HEK293T (cell line): ENCODE measurements at regions not wholly inside any gene's neighbourhood (a gene's known extent, or its start where the extent isn't known, plus 50 kb on each side); places are given as distances from the start of the nearest gene placed in this dataset.

Source experiments
- CTCF ChIA-PET: fragments of 350-600 bp; formaldehyde crosslinking; extraction: SDS; loops from one replicate; lab custom pipeline; 2021; ENCODE audit warnings: antibody characterized with exemption, inconsistent platforms; lab: Yijun Ruan, JAX
- POLR2A ChIA-PET: fragments of 350-600 bp; formaldehyde crosslinking; extraction: SDS; loops from one replicate; lab custom pipeline; 2020; ENCODE audit warnings: antibody characterized with exemption, inconsistent platforms; lab: Yijun Ruan, JAX
- DNase-seq: peaks from one replicate; pipeline ENCODE4 v3.0.0; 2012; ENCODE audit warnings: mixed read lengths; ENCODE audit errors: extremely low spot score
- ARNT ChIP-seq: fragments of 450-650 bp; IDR thresholded peaks from 2 replicates; pipeline ENCODE4 v1.6.1; 2017; ENCODE audit warnings: mild to moderate bottlenecking
- BHLHE40 ChIP-seq: fragments of 450-650 bp; IDR thresholded peaks from 2 replicates; pipeline ENCODE4 v1.6.1; 2016; ENCODE audit warnings: mild to moderate bottlenecking, moderate library complexity, borderline replicate concordance
- CTBP1 ChIP-seq: fragments of 450-650 bp; IDR thresholded peaks from 2 replicates; pipeline ENCODE4 v1.6.1; 2016; ENCODE audit warnings: borderline replicate concordance
- ELF4 ChIP-seq: fragments of 450-650 bp; IDR thresholded peaks from 2 replicates; pipeline ENCODE4 v1.6.1; 2017; ENCODE audit warnings: antibody characterized with exemption
- FOXA1 ChIP-seq: fragments of 450-650 bp; IDR thresholded peaks from 2 replicates; pipeline ENCODE4 v1.6.1; 2016; ENCODE audit warnings: mild to moderate bottlenecking
- FOXK2 ChIP-seq: fragments of 450-650 bp; IDR thresholded peaks from 2 replicates; pipeline ENCODE4 v1.6.1; 2016; ENCODE audit warnings: mild to moderate bottlenecking
- FOXM1 ChIP-seq: fragments of 450-650 bp; IDR thresholded peaks from 2 replicates; pipeline ENCODE4 v1.6.1; 2017; ENCODE audit warnings: mild to moderate bottlenecking, borderline replicate concordance
- HDGF ChIP-seq: fragments of 450-650 bp; IDR thresholded peaks from 2 replicates; pipeline ENCODE4 v1.6.1; 2017; ENCODE audit warnings: antibody characterized with exemption, borderline replicate concordance
- L3MBTL2 ChIP-seq: fragments of 450-650 bp; conservative IDR thresholded peaks from 2 replicates; pipeline ENCODE4 v1.6.1; 2016; ENCODE audit warnings: mild to moderate bottlenecking
- LEF1 ChIP-seq: fragments of 450-650 bp; IDR thresholded peaks from 2 replicates; pipeline ENCODE4 v1.6.1; 2017; ENCODE audit warnings: mild to moderate bottlenecking, borderline replicate concordance
- NFRKB ChIP-seq: fragments of 450-650 bp; IDR thresholded peaks from 2 replicates; pipeline ENCODE4 v1.6.1; 2016; ENCODE audit warnings: mild to moderate bottlenecking, moderate library complexity
- SP1 ChIP-seq: fragments of 450-650 bp; IDR thresholded peaks from 2 replicates; pipeline ENCODE4 v1.6.1; 2017
- SUZ12 ChIP-seq: fragments of 450-650 bp; IDR thresholded peaks from 2 replicates; pipeline ENCODE4 v1.6.1; 2016; ENCODE audit warnings: mild to moderate bottlenecking
- TARDBP ChIP-seq: fragments of 450-650 bp; IDR thresholded peaks from 2 replicates; pipeline ENCODE4 v1.6.1; 2016
- ZNF384 ChIP-seq: fragments of 450-650 bp; IDR thresholded peaks from 2 replicates; pipeline ENCODE4 v1.6.1; 2016
- TF ChIP-seq, protein P1 (sequence below): fragments of 450-650 bp; IDR thresholded peaks from 2 replicates; pipeline ENCODE4 v1.6.1; 2016

DNA sequence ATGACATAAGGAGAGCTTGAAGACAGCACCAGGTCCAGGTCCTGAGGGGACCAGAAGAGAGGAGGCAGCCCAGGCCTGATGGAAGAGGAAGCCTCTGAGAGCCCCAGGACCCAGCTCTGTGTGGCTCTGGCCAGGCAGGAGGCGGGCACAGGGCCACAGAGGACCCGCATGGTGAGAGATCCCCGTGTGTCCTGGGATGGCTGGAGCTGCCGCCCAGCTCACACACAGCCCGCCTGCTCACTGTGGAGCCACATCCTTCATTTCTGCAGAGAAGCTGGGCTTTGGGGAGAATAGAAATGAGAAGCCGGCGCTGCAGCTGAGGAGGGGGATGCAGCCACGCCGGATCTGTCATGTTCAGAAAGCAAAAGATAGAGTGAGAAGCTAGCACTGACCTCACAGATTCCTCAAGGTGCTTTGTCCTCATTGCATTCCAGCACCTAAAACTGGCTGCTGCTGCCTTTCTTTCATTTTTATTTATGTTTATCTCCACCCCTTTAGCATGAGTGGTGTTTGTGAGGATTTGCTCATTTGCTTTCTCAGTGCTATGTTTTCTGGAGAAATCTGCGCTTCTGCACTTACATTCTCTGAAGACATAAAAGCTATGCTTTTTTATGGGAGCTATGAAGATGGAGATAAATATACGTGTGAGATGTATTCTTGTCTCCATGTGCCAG is 307.6 kb upstream of the MYT1L start:
- ChIA-PET CTCF (no interaction called here), POLR2A (no interaction called here)
- DNase-seq: no peak
- no peak for TF ChIP-seq SUZ12

DNA sequence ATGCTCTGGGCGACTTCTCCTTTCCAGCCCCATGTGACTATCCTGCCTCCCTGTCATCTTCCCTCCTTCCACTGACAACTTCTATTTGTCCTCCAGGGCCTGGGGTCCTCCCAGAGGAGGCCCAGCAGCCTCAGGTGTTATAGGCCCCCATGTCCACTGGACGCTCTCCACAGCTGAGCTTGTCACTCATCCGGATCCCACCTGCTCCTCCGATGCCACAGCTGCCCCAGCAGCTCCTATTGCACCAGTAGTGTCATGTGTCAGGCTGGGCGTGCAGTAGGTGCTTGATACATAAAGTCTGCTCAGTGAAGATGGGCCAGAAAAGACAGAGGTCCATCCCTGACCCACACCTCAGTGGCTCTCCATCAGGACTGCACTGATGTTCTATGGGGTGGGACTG is 305.7 kb upstream of the MYT1L start:
- TF ChIP-seq SP1: no peak
- no peak for TF ChIP-seq SUZ12
- TF ChIP-seq FOXK2: no peak
- TF ChIP-seq FOXA1: no peak
- no peak for DNase-seq
- POLR2A ChIA-PET: no interaction called here
- CTCF ChIA-PET: no interaction called here

DNA sequence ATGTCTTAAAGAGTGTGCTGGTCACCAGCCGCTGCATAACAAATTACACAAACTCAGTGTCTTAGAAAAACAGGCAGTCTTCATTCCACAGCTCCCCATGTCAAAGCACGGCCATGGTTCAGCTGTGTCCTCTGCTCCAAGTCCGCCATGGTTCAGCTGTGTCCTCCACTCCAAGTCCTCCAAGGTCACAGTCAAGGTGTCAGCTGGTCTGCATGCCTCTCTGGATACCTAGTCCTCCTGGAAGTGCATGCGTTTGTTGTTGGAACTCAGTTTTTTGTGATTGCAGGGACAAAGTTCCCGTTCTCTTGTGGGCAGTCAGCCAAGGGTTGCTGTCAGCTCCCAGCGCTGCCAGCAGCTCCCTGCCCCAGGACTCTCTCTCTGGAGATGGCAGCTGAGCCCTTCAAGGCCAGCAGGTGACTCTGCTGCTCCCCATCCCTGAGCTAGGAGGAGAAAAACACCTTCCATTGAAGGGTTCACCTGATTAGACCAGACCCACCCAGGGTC is 304.0 kb upstream of the MYT1L start:
- POLR2A ChIA-PET: no interaction called here
- TF ChIP-seq NFRKB: no peak
- TF ChIP-seq SP1: no peak
- TF ChIP-seq, protein P1, sequence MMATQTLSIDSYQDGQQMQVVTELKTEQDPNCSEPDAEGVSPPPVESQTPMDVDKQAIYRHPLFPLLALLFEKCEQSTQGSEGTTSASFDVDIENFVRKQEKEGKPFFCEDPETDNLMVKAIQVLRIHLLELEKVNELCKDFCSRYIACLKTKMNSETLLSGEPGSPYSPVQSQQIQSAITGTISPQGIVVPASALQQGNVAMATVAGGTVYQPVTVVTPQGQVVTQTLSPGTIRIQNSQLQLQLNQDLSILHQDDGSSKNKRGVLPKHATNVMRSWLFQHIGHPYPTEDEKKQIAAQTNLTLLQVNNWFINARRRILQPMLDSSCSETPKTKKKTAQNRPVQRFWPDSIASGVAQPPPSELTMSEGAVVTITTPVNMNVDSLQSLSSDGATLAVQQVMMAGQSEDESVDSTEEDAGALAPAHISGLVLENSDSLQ: no peak
- TF ChIP-seq SUZ12: no peak
- TF ChIP-seq BHLHE40: no peak
- TF ChIP-seq LEF1: no peak
- no peak for TF ChIP-seq TARDBP
- TF ChIP-seq ZNF384: no peak
- no peak for TF ChIP-seq FOXM1
- no peak for TF ChIP-seq ELF4
- no peak for TF ChIP-seq FOXA1
- no peak for TF ChIP-seq ARNT
- TF ChIP-seq HDGF: no peak
- no peak for TF ChIP-seq FOXK2
- CTCF ChIA-PET: no interaction called here
- no peak for DNase-seq

DNA sequence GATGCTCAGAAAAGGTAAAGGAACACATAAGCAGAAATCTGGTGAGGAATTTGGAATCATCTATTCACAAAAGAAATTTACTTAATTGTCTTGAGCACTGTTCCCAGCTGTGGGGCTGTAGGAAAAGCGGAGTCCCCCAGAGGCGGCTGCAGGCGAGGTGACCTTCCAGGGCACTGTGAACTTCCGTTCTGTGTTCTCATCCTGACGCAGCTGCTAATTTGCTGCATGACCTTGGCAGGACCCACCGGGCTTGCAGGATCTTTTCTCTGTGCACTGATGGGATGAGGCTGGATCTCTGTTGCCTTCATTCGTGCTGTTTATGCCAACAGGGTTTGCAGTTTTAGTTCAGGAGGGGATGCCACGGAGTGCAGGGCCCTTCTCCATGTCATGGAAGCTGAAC is 301.9 kb upstream of the MYT1L start:
- ChIA-PET CTCF (no interaction called here), POLR2A (no interaction called here)

DNA sequence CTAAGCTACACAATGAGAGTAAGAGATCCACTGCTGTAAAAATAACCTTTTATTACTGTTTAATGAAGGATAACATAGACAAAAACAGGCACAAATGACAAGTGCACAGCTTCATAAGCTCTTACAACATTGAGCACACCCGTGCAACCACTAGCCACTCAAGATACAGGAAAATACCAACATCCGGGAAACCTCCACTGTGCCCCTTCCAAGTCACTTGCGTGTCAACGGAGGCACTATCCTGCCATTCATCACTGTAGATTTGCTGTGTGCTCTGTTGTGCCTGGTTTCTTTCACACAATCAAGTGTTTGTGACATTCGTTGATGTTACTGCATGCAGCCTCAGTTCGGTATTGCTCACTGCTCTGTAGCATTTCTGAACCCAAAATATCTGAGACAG is 292.9 kb upstream of the MYT1L start:
- ChIA-PET POLR2A (no interaction called here), CTCF (no interaction called here)
- no peak for DNase-seq
- TF ChIP-seq FOXK2 (no peak), L3MBTL2 (no peak), BHLHE40 (no peak), SUZ12 (no peak), CTBP1 (no peak), LEF1 (no peak), HDGF (no peak), ARNT (no peak), NFRKB (no peak), SP1 (no peak), TARDBP (no peak), FOXA1 (no peak), ELF4 (no peak), ZNF384 (no peak), FOXM1 (no peak)
- TF ChIP-seq, protein P1: no peak

More for the DNA sequence above, 301.9 kb upstream of the MYT1L start:
- DNase-seq: no peak
- TF ChIP-seq NFRKB: no peak
- no peak for TF ChIP-seq ELF4
- TF ChIP-seq LEF1: no peak
- TF ChIP-seq ZNF384: no peak
- no peak for TF ChIP-seq FOXA1
- TF ChIP-seq, protein P1: no peak

DNA sequence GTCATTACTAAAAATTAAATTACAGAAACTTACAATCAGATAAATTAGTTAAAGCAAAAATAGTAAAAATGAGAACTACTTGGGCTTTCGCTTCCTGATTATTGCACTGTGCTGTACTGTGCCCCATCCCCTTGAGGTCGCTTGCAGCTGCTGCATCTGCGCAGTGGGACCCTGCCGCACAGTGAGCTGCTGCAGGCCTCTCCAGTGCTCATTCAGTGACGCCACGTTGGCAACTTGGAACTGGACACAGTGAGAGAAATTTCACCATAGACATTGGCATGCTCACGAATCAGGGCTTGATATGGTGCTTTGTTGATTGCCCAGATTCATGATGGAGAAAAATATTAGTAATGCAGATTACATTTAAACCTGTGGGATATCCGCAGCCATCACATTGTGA is 290.8 kb upstream of the MYT1L start:
- ChIA-PET CTCF (no interaction called here), POLR2A (no interaction called here)
- TF ChIP-seq FOXK2: no peak
- TF ChIP-seq FOXM1: no peak
- TF ChIP-seq ELF4: no peak
- no peak for TF ChIP-seq ARNT
- TF ChIP-seq TARDBP: no peak
- no peak for DNase-seq

DNA sequence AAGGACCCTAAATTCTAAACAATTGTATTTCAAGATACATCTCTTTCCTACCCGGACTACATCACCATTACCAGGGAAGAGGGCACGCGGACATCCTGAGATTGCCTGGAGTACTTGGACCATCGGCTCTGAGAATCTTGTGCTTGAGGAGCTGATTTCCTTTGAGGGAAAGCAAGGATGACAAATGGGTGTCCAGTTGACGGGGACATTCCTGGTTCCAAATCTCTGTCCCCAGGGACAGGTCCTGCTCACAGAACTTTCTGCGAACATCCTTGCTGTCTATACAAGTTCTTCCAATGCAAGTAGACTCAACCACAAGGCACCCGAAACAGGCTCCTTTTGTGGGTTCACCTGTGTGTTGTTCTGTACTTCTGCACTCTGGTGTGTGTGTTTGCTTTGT is 289.5 kb upstream of the MYT1L start:
- ChIA-PET CTCF (no interaction called here), POLR2A (no interaction called here)
- no peak for DNase-seq
- TF ChIP-seq FOXA1: no peak
- TF ChIP-seq ELF4: no peak
- TF ChIP-seq NFRKB: no peak
- no peak for TF ChIP-seq LEF1
- no peak for TF ChIP-seq L3MBTL2
- TF ChIP-seq SUZ12: no peak
- TF ChIP-seq BHLHE40: no peak
- no peak for TF ChIP-seq FOXK2
- no peak for TF ChIP-seq FOXM1
- TF ChIP-seq ARNT: no peak
- TF ChIP-seq ZNF384: no peak
- TF ChIP-seq HDGF: no peak
- TF ChIP-seq, protein P1: no peak
- TF ChIP-seq TARDBP: no peak
- TF ChIP-seq SP1: no peak
- TF ChIP-seq CTBP1: no peak
